HEK293 (cell line): ENCODE measurements at regions not wholly inside any gene's neighbourhood (a gene's known extent, or its start where the extent isn't known, plus 50 kb on each side); places are given as distances from the start of the nearest gene placed in this dataset.

Source experiments
- OSR2 ChIP-seq: fragments of 450-650 bp; formaldehyde crosslinking; IDR thresholded peaks from 2 replicates; pipeline ENCODE4 v1.5.1; 2016; ENCODE audit warnings: missing biosample characterization, missing genetic modification characterization
- OVOL3 ChIP-seq: fragments of 450-650 bp; formaldehyde crosslinking; IDR thresholded peaks from 2 replicates; pipeline ENCODE4 v1.5.1; 2016; ENCODE audit warnings: missing biosample characterization, missing genetic modification characterization
- RBAK ChIP-seq: fragments of 450-650 bp; formaldehyde crosslinking; IDR thresholded peaks from 2 replicates; pipeline ENCODE4 v1.5.1; 2016; ENCODE audit warnings: missing biosample characterization, missing genetic modification characterization
- ZBTB7A ChIP-seq: fragments of 450-650 bp; formaldehyde crosslinking; IDR thresholded peaks from 2 replicates; pipeline ENCODE4 v1.5.1; 2016; ENCODE audit warnings: low read depth, missing biosample characterization, missing genetic modification characterization
- ZNF561 ChIP-seq: fragments of 450-650 bp; IDR thresholded peaks from 2 replicates; pipeline ENCODE4 v1.5.1; 2018; ENCODE audit warnings: missing biosample characterization, missing genetic modification characterization, borderline replicate concordance
- TF ChIP-seq, protein P1 (sequence below): fragments of 450-650 bp; formaldehyde crosslinking; IDR thresholded peaks from 2 replicates; pipeline ENCODE4 v1.5.1; 2016; ENCODE audit warnings: missing biosample characterization, missing genetic modification characterization

DNA sequence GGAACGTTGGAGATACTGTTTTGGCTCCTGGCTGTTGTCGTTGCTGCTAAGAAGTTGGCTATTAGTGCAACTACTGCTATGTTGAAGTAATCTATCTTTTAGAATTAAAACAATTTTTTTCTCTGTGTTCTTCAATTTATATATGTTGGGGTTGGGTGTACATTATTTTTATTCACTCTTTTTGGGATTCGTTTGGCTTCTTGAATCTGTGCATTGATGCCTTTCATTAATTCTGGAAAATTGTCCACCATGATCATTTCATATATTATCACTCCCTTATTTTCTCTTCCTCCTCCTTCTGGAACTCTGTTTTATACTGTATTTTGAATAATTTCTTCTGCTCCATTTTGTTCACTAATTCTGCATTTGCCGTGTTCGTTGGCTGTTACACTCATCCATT, 199.5 kb upstream of the PLET1 start:
- TF ChIP-seq RBAK (no peak), OVOL3 (tag by site-specific recombination) (no peak), ZBTB7A (tag by site-specific recombination) (no peak), ZNF561 (tag by site-specific recombination) (no peak), OSR2 (tag by site-specific recombination) (no peak)
- TF ChIP-seq, protein P1, sequence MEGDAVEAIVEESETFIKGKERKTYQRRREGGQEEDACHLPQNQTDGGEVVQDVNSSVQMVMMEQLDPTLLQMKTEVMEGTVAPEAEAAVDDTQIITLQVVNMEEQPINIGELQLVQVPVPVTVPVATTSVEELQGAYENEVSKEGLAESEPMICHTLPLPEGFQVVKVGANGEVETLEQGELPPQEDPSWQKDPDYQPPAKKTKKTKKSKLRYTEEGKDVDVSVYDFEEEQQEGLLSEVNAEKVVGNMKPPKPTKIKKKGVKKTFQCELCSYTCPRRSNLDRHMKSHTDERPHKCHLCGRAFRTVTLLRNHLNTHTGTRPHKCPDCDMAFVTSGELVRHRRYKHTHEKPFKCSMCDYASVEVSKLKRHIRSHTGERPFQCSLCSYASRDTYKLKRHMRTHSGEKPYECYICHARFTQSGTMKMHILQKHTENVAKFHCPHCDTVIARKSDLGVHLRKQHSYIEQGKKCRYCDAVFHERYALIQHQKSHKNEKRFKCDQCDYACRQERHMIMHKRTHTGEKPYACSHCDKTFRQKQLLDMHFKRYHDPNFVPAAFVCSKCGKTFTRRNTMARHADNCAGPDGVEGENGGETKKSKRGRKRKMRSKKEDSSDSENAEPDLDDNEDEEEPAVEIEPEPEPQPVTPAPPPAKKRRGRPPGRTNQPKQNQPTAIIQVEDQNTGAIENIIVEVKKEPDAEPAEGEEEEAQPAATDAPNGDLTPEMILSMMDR (tag by site-specific recombination), result no peak
